NB4 (cell line): ENCODE measurements at regions not wholly inside any gene's neighbourhood (a gene's known extent, or its start where the extent isn't known, plus 50 kb on each side); places are given as distances from the start of the nearest gene placed in this dataset.

Experiments
- TF ChIP-seq, protein P1 (sequence below): IDR thresholded peaks from one replicate; pipeline ENCODE4 v1.5.1; 2012; ENCODE audit warnings: low read depth, low read length
- TF ChIP-seq, protein P2 (sequence below): IDR thresholded peaks from 2 replicates; pipeline ENCODE4 v1.6.1; 2011; ENCODE audit warnings: low read depth, low read length

DNA sequence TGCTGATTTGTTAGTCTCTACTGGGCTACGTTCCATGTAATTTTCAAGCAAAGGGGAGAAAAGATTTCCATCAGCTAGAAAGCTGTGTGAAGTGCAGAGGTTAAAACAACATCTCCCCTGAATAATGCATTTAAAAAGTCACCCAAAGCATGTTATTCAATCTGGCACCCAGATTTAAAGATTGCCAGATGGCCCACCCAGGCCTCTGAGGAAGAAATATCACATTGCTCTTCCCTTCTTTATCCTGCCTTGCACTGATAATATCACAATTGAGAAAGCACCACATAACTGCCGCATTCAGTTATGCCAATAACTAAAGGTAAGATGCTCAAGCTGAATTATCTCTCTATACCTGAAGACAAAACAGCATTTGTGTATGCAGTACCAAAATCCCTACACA is 119.4 kb upstream of the PUM3 start:
- TF ChIP-seq, protein P1, sequence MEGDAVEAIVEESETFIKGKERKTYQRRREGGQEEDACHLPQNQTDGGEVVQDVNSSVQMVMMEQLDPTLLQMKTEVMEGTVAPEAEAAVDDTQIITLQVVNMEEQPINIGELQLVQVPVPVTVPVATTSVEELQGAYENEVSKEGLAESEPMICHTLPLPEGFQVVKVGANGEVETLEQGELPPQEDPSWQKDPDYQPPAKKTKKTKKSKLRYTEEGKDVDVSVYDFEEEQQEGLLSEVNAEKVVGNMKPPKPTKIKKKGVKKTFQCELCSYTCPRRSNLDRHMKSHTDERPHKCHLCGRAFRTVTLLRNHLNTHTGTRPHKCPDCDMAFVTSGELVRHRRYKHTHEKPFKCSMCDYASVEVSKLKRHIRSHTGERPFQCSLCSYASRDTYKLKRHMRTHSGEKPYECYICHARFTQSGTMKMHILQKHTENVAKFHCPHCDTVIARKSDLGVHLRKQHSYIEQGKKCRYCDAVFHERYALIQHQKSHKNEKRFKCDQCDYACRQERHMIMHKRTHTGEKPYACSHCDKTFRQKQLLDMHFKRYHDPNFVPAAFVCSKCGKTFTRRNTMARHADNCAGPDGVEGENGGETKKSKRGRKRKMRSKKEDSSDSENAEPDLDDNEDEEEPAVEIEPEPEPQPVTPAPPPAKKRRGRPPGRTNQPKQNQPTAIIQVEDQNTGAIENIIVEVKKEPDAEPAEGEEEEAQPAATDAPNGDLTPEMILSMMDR = no peak
- TF ChIP-seq, protein P2, sequence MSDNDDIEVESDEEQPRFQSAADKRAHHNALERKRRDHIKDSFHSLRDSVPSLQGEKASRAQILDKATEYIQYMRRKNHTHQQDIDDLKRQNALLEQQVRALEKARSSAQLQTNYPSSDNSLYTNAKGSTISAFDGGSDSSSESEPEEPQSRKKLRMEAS = no peak
